Activated CD8-positive, alpha-beta T cell treated with anti-CD3 and anti-CD28 coated beads for 36 hours (primary cell): ENCODE measurements at regions not wholly inside any gene's neighbourhood (a gene's known extent, or its start where the extent isn't known, plus 50 kb on each side); places are given as distances from the start of the nearest gene placed in this dataset.

ENCODE experiments used
- ATAC-seq: fragments of 200-7000 bp; cut with Tn5 transposase; one replicate; pipeline ENCODE4 v1.10.0; 2021; ENCODE audit warnings: mild to moderate bottlenecking, moderate library complexity
- CTCF ChIA-PET: fragments of 350-600 bp; sonication (Branson Sonifier 250); formaldehyde crosslinking; loops from one replicate; lab custom pipeline; 2021; ENCODE audit warnings: antibody characterized with exemption; lab: Charles Lee
- POLR2A ChIA-PET: fragments of 350-600 bp; sonication (Branson Sonifier 250); formaldehyde crosslinking; loops from one replicate; lab custom pipeline; 2021; ENCODE audit warnings: antibody characterized with exemption; lab: Charles Lee
- DNase-seq: peaks from one replicate; pipeline ENCODE4 v3.0.0-alpha.2; 2020
- H3K27ac Mint-ChIP-seq: one replicate; pipeline ENCODE4 v1.8.0; 2021; ENCODE audit warnings: mild to moderate bottlenecking, mixed read lengths
- H3K27me3 Mint-ChIP-seq: one replicate; pipeline ENCODE4 v1.8.0; 2021; ENCODE audit warnings: mixed read lengths
- H3K36me3 Mint-ChIP-seq: one replicate; pipeline ENCODE4 v1.8.0; 2021; ENCODE audit warnings: low read depth, mixed read lengths
- H3K4me1 Mint-ChIP-seq: one replicate; pipeline ENCODE4 v1.8.0; 2021; ENCODE audit warnings: low read depth, mixed read lengths
- H3K4me3 Mint-ChIP-seq: one replicate; pipeline ENCODE4 v1.8.0; 2021; ENCODE audit warnings: mild to moderate bottlenecking, moderate library complexity, mixed read lengths
- H3K9me3 Mint-ChIP-seq: one replicate; pipeline ENCODE4 v1.8.0; 2021; ENCODE audit warnings: mixed read lengths
- CTCF ChIP-seq: fragments of 200-600 bp; IDR thresholded peaks from one replicate; pipeline ENCODE4 v1.8.0; 2022; ENCODE audit warnings: antibody characterized with exemption, mild to moderate bottlenecking
- intact Hi-C: fragments of 100-400 bp; cut with micrococcal nuclease; formaldehyde crosslinking; loops from one replicate; pipeline ENCODE4 v1.10.0; 2022

DNA sequence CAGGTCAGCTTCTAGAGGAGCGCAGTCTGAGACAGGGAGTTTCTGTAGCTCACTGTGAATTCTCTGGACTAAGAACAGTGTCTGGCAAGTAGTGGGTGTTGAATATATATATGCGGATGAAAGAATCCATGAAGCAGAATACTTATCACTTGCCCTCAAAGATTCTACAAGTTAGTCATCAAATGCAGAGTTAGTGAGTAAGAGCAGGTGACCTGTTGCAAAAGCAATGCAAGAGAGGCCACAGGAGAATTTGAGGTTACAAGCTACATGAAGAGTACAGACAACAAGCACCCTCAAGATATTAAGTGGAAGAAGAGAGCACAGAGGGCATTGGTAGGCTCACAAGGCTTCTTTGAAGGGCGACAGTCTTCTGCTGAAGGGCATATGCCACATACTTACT is 103.4 kb upstream of the BTBD3 start:
- Mint-ChIP-seq H3K4me1 (no peaks in the 10 kb centered on the region), H3K27me3 (no peaks in the 10 kb centered on the region), H3K9me3 (peaks cover 2% of the 10 kb centered on the region), H3K27ac (no peak overlapping the region), H3K36me3 (no peaks in the 10 kb centered on the region), H3K4me3 (no peak overlapping the region)
- DNase-seq = no peak
- intact Hi-C loops = no loop called here
- ChIA-PET POLR2A (no interaction called here), CTCF (no interaction called here)
- no peak for ATAC-seq
- no peak for TF ChIP-seq CTCF

DNA sequence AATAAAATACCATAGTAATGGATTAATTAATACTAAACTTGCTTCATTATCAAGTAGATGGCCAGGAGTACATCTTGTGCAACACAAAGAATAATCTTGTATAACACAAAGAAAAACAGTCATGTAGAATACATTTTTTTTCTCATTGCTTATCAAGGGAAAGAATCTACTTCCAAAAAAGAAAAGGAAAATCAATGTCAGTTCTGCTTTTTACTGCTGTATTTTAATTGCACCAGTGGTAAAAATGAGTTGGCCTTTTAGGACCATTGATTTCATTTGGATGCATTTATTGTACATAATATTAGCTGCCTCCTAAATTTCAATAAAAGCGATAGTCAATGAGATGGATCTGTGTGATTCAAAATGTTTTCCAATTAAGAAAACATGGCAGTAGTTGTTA is 96.9 kb upstream of the BTBD3 start:
- intact Hi-C loops = no loop called here
- Mint-ChIP-seq H3K36me3 (no peaks in the 10 kb centered on the region), H3K27ac (no peak overlapping the region), H3K27me3 (no peaks in the 10 kb centered on the region), H3K9me3 (no peaks in the 10 kb centered on the region), H3K4me1 (no peaks in the 10 kb centered on the region), H3K4me3 (no peak overlapping the region)
- TF ChIP-seq CTCF = no peak
- DNase-seq (no peak), ATAC-seq (no peak)
- ChIA-PET POLR2A (interaction anchor here (0.6 kb wide), 1 partner anchor 1072 kb away, joined by 3 read pairs; no protein-coding TSS in a partner anchor), CTCF (no interaction called here)

DNA sequence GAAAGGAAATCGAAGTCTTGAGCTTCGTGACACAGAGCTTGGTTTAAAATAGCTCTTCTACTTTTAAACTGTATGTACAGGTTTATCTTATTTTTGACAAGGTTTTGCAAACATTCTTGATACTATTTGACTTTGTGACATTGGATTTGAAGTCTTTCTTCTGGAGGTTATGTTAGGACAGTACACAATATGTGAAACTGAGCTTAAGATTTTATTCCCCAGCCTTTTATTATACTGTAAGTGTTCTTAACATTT is 95.2 kb upstream of the BTBD3 start:
- no peak for DNase-seq
- Mint-ChIP-seq H3K36me3 (no peaks in the 10 kb centered on the region), H3K9me3 (no peaks in the 10 kb centered on the region), H3K4me3 (no peak overlapping the region), H3K27ac (no peak overlapping the region), H3K4me1 (no peaks in the 10 kb centered on the region), H3K27me3 (no peaks in the 10 kb centered on the region)
- intact Hi-C loops = no loop called here
- no peak for ATAC-seq
- no peak for TF ChIP-seq CTCF
- ChIA-PET CTCF (no interaction called here), POLR2A (no interaction called here)

DNA sequence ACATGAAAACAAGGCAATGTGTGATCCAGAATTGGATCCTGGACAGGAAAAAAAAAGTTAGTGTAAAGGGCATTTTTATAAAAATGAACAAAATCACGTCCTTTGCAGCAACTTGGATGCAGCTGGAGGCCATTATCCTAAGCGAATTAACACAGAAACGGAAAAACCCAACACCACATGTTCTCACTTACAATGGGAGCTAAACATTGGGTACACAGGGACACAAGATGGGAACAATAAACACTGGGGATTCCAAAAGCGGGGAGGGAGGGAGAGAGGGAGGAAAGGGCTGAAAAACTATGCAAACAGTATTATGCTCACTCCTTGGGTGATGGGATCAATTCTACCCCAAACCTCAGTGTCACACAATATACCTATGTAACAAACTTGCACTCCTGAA is 91.4 kb upstream of the BTBD3 start:
- POLR2A ChIA-PET = no interaction called here
- ATAC-seq (no peak), DNase-seq (no peak)
- Mint-ChIP-seq H3K4me1 (no peaks in the 10 kb centered on the region), H3K4me3 (no peak overlapping the region), H3K27me3 (no peaks in the 10 kb centered on the region), H3K9me3 (no peaks in the 10 kb centered on the region), H3K27ac (no peak overlapping the region), H3K36me3 (no peaks in the 10 kb centered on the region)
- CTCF ChIA-PET = no interaction called here
- no peak for TF ChIP-seq CTCF
- intact Hi-C loops = no loop called here

DNA sequence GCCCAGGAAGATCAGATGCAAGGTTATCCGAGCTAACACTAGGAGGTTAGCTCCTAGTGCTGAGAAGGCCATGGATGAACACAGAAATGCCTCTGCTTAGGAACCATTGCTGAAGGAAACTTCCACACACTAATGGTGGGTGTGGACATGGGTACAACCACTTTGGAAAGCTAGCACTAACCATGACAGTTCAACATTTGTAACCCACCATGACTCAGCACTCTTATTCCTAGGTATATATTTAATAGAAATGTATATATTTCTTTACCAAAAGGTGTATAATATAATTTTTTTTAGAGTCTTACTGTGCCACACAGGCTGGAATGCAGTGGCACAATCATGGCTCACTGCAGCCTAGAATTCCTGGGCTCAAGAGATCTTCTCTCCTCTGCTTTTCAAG is 85.3 kb upstream of the BTBD3 start:
- TF ChIP-seq CTCF = no peak
- Mint-ChIP-seq H3K27ac (no peak overlapping the region), H3K4me3 (no peak overlapping the region), H3K36me3 (no peaks in the 10 kb centered on the region), H3K9me3 (peaks cover 3% of the 10 kb centered on the region), H3K27me3 (no peaks in the 10 kb centered on the region), H3K4me1 (no peaks in the 10 kb centered on the region)
- intact Hi-C loops = no loop called here
- no peak for ATAC-seq
- no peak for DNase-seq
- CTCF ChIA-PET = no interaction called here
- POLR2A ChIA-PET = no interaction called here
